Neural crest cell (in vitro differentiated cells): ENCODE measurements at regions not wholly inside any gene's neighbourhood (a gene's known extent, or its start where the extent isn't known, plus 50 kb on each side); places are given as distances from the start of the nearest gene placed in this dataset.

Experiments
- DNase-seq: peaks from one replicate; pipeline ENCODE4 v3.0.0; 2021; ENCODE audit warnings: low read depth, mixed read lengths, low spot score
- H3K27ac Mint-ChIP-seq: one replicate; pipeline ENCODE4 v1.8.0; 2021; ENCODE audit warnings: mild to moderate bottlenecking, mixed read lengths; ENCODE audit not compliant: unreplicated experiment
- H3K27me3 Mint-ChIP-seq: 2 replicates; pipeline ENCODE4 v1.8.0; 2021; ENCODE audit warnings: low read depth, mild to moderate bottlenecking, mixed read lengths
- H3K36me3 Mint-ChIP-seq: 2 replicates; pipeline ENCODE4 v1.8.0; 2021; ENCODE audit warnings: low read depth, mild to moderate bottlenecking, mixed read lengths
- H3K4me1 Mint-ChIP-seq: 2 replicates; pipeline ENCODE4 v1.8.0; 2021; ENCODE audit warnings: mixed read lengths
- H3K4me3 Mint-ChIP-seq: one replicate; pipeline ENCODE4 v1.8.0; 2021; ENCODE audit warnings: mild to moderate bottlenecking, mixed read lengths
- H3K9me3 Mint-ChIP-seq: 2 replicates; pipeline ENCODE4 v1.8.0; 2021; ENCODE audit warnings: mixed read lengths
- TF ChIP-seq, protein P1 (sequence below): fragments of 200-600 bp; sonication (generic); conservative IDR thresholded peaks from 2 replicates; pipeline ENCODE4 v1.5.0; 2021; ENCODE audit warnings: antibody characterized with exemption, mild to moderate bottlenecking

GRCh38 chr22:45107671-45108070 lies 56.1 kb upstream of the NUP50 start:
- Mint-ChIP-seq H3K4me3 (no peak overlapping the region), H3K27me3 (peaks cover 26% of the 10 kb centered on the region), H3K9me3 (no peaks in the 10 kb centered on the region), H3K27ac (no peak overlapping the region), H3K36me3 (no peaks in the 10 kb centered on the region), H3K4me1 (no peaks in the 10 kb centered on the region)
- TF ChIP-seq, protein P1, sequence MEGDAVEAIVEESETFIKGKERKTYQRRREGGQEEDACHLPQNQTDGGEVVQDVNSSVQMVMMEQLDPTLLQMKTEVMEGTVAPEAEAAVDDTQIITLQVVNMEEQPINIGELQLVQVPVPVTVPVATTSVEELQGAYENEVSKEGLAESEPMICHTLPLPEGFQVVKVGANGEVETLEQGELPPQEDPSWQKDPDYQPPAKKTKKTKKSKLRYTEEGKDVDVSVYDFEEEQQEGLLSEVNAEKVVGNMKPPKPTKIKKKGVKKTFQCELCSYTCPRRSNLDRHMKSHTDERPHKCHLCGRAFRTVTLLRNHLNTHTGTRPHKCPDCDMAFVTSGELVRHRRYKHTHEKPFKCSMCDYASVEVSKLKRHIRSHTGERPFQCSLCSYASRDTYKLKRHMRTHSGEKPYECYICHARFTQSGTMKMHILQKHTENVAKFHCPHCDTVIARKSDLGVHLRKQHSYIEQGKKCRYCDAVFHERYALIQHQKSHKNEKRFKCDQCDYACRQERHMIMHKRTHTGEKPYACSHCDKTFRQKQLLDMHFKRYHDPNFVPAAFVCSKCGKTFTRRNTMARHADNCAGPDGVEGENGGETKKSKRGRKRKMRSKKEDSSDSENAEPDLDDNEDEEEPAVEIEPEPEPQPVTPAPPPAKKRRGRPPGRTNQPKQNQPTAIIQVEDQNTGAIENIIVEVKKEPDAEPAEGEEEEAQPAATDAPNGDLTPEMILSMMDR = no peak
- no peak for DNase-seq

GRCh38 chr22:45112136-45112879 lies 51.4 kb upstream of the NUP50 start:
- no peak for DNase-seq
- TF ChIP-seq, protein P1 = no peak
- Mint-ChIP-seq H3K9me3 (peaks cover 8% of the 10 kb centered on the region), H3K4me3 (no peak overlapping the region), H3K4me1 (no peaks in the 10 kb centered on the region), H3K27ac (no peak overlapping the region), H3K27me3 (peaks cover 6% of the 10 kb centered on the region), H3K36me3 (no peaks in the 10 kb centered on the region)
